ENCODE measurements at regions not wholly inside any gene's neighbourhood (a gene's known extent, or its start where the extent isn't known, plus 50 kb on each side); places are given as distances from the start of the nearest gene placed in this dataset.

DNA sequence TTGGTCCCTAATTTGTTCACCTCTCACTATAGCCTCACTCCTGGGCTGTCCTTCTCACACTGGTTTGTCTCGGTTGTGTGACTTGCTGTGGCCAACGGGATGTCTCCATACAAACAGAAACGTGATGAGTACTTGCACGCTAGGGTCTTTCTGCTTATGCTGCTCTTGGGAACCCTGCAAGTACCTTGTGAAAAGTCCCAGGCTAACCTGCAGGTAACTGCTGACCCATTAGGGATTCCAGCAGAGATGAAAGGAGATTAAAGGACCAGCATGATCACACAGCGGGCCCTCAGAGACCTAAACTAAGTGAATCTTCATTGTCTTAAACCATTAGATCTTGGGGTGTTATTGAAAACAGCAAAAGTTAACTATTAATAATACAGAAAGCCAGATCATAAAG, 562.8 kb upstream of the GOT2 start:
- TF ChIP-seq, protein P1, sequence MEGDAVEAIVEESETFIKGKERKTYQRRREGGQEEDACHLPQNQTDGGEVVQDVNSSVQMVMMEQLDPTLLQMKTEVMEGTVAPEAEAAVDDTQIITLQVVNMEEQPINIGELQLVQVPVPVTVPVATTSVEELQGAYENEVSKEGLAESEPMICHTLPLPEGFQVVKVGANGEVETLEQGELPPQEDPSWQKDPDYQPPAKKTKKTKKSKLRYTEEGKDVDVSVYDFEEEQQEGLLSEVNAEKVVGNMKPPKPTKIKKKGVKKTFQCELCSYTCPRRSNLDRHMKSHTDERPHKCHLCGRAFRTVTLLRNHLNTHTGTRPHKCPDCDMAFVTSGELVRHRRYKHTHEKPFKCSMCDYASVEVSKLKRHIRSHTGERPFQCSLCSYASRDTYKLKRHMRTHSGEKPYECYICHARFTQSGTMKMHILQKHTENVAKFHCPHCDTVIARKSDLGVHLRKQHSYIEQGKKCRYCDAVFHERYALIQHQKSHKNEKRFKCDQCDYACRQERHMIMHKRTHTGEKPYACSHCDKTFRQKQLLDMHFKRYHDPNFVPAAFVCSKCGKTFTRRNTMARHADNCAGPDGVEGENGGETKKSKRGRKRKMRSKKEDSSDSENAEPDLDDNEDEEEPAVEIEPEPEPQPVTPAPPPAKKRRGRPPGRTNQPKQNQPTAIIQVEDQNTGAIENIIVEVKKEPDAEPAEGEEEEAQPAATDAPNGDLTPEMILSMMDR (IDR thresholded peaks at IDR 0.05; ENCODE audit: insufficient read depth, low read depth, low read length), result no peak
- Histone ChIP-seq H3K4me3 (ENCODE audit: low read depth, low read length) (no peak overlapping the region), H3K36me3 (ENCODE audit: control insufficient read depth, insufficient read depth, low read length) (no peaks in the 10 kb centered on the region), H3K27me3 (ENCODE audit: control insufficient read depth, insufficient read depth, low read length) (no peaks in the 10 kb centered on the region)
- no peak for DNase-seq (ENCODE audit: low read depth)
- ChIA-PET CTCF (no interaction called here), POLR2A (no interaction called here)

DNA sequence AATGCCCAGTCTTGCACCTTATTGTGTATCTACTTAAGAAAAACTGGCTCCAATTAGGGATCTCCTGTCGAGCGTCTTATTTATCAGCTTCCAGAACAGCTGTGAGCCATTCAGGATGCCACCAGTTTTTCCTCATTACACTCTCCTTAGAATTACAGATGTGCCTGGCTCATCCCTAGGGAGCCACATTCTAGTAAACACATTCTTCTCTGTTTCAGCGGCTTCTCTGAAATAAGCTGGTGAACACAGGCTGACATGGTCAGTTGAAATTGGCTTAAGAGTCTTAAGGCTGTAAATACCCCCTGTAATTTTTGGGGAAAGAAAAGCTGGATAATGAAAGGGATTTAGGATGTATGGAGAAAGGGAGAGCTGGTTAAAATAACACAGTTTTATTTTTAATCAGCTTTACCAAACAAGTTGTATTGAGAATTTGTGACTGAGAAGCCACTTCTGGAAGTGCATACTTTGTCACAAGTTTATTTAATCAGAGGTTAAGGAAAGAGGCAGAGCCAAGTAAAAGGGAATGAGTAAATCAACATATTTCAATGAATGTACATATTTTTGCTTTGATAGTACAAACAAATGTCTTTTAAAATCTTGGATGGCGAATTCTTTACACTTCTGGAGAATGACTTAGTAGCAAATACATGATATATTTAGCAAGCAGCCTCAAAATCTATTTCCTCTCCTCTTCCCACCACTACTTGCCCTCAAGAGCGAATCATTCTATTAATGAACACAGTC, 562.0 kb upstream of the GOT2 start:
- Histone ChIP-seq H3K4me3 (ENCODE audit: low read depth, low read length) (no peak overlapping the region), H3K27me3 (ENCODE audit: control insufficient read depth, insufficient read depth, low read length) (no peaks in the 10 kb centered on the region), H3K36me3 (ENCODE audit: control insufficient read depth, insufficient read depth, low read length) (no peaks in the 10 kb centered on the region)
- TF ChIP-seq, protein P1 (IDR thresholded peaks at IDR 0.05; ENCODE audit: insufficient read depth, low read depth, low read length), result no peak
- no peak for DNase-seq (ENCODE audit: low read depth)
- CTCF ChIA-PET, result no interaction called here
- POLR2A ChIA-PET, result no interaction called here

DNA sequence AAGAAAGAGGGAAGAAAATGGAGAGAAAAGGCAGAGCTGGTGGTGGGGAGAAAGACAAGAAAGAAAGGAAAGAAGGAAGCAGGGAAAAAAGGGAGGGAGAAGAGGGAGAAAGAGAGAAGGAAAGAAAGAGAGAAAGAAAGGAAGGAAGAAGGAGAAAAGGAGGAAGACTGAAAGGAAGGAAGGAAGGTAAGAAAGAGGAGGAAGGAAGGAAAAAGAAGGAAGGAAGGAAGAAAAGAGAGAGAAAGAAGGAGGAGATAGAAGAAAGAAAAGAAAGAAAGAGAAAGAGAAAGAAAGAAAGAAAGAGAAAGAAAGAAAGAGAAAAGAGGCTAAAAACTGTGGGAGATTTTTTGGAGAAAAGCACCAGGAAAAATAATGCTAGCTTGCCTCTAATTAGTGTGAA, 561.4 kb upstream of the GOT2 start:
- CTCF ChIA-PET, result no interaction called here
- no peak overlapping the region for H3K4me3 ChIP-seq (ENCODE audit: low read depth, low read length)
- no peaks in the 10 kb centered on the region for H3K27me3 ChIP-seq (ENCODE audit: control insufficient read depth, insufficient read depth, low read length)
- no peak for DNase-seq (ENCODE audit: low read depth)
- no peaks in the 10 kb centered on the region for H3K36me3 ChIP-seq (ENCODE audit: control insufficient read depth, insufficient read depth, low read length)
- TF ChIP-seq, protein P1 (IDR thresholded peaks at IDR 0.05; ENCODE audit: insufficient read depth, low read depth, low read length), result no peak
- POLR2A ChIA-PET, result no interaction called here

GRCh38 chr16:59290718-59291117, 556.6 kb upstream of the GOT2 start:
- no peaks in the 10 kb centered on the region for H3K27me3 ChIP-seq (ENCODE audit: control insufficient read depth, insufficient read depth, low read length)
- H3K4me3 ChIP-seq (ENCODE audit: low read depth, low read length), result no peak overlapping the region
- no peak for DNase-seq (ENCODE audit: low read depth)
- ChIA-PET POLR2A (no interaction called here), CTCF (interaction anchor here (0.8 kb wide), 1 partner anchor 447 kb away, joined by 3 read pairs; no protein-coding TSS in a partner anchor)
- no peaks in the 10 kb centered on the region for H3K36me3 ChIP-seq (ENCODE audit: control insufficient read depth, insufficient read depth, low read length)
- TF ChIP-seq, protein P1 (IDR thresholded peaks at IDR 0.05; ENCODE audit: insufficient read depth, low read depth, low read length), result no peak

GRCh38 chr16:59289151-59289550, 555.0 kb upstream of the GOT2 start:
- CTCF ChIA-PET, result no interaction called here
- Histone ChIP-seq H3K36me3 (ENCODE audit: control insufficient read depth, insufficient read depth, low read length) (no peaks in the 10 kb centered on the region), H3K27me3 (ENCODE audit: control insufficient read depth, insufficient read depth, low read length) (no peaks in the 10 kb centered on the region), H3K4me3 (ENCODE audit: low read depth, low read length) (no peak overlapping the region)
- POLR2A ChIA-PET, result no interaction called here
- TF ChIP-seq, protein P1 (IDR thresholded peaks at IDR 0.05; ENCODE audit: insufficient read depth, low read depth, low read length), result no peak
- no peak for DNase-seq (ENCODE audit: low read depth)

Measured in BJ (cell line).